GM23338 (cell line): ENCODE measurements at regions not wholly inside any gene's neighbourhood (a gene's known extent, or its start where the extent isn't known, plus 50 kb on each side); places are given as distances from the start of the nearest gene placed in this dataset.

Experiments
- ATAC-seq: fragments of 200-7000 bp; cut with Tn5 transposase; 3 replicates; pipeline ENCODE4 v1.9.1; 2020
- DNase-seq: peaks from one replicate; pipeline ENCODE4 v3.0.0-alpha.2; 2015; ENCODE audit warnings: low spot score
- H2AFZ ChIP-seq: fragments of 200-600 bp; sonication (generic); 2 replicates; pipeline ENCODE4 v1.8.0; 2016; ENCODE audit warnings: antibody characterized with exemption, mild to moderate bottlenecking, moderate library complexity
- H3F3A ChIP-seq: fragments of 200-600 bp; sonication (generic); replicated peaks from 2 replicates; pipeline ENCODE4 v1.8.0; 2017; ENCODE audit warnings: antibody characterized with exemption, mixed run types, low read depth
- H3K27ac ChIP-seq: fragments of 200-600 bp; sonication (generic); 2 replicates; pipeline ENCODE4 v1.6.1; 2016; ENCODE audit warnings: low read depth
- H3K27me3 ChIP-seq: fragments of 200-600 bp; sonication (generic); 2 replicates; pipeline ENCODE4 v1.8.0; 2016; ENCODE audit warnings: mild to moderate bottlenecking, mixed run types, moderate library complexity; ENCODE audit not compliant: insufficient read depth
- H3K36me3 ChIP-seq: fragments of 200-600 bp; sonication (generic); 2 replicates; pipeline ENCODE4 v1.8.0; 2016; ENCODE audit warnings: mild to moderate bottlenecking; ENCODE audit not compliant: insufficient read depth
- H3K4me1 ChIP-seq: fragments of 200-600 bp; sonication (generic); 2 replicates; pipeline ENCODE4 v1.8.0; 2016; ENCODE audit warnings: mild to moderate bottlenecking, moderate library complexity; ENCODE audit not compliant: insufficient read depth
- H3K4me2 ChIP-seq: fragments of 200-600 bp; sonication (generic); 2 replicates; pipeline ENCODE4 v1.7.1; 2017; ENCODE audit warnings: mixed run types
- H3K4me3 ChIP-seq: fragments of 200-600 bp; sonication (generic); 2 replicates; pipeline ENCODE4 v1.6.1; 2016; ENCODE audit warnings: mixed run types
- H3K79me2 ChIP-seq: fragments of 200-600 bp; sonication (generic); replicated peaks from 2 replicates; pipeline ENCODE4 v1.8.0; 2017; ENCODE audit warnings: mild to moderate bottlenecking; ENCODE audit not compliant: insufficient read depth
- H3K9me2 ChIP-seq: fragments of 200-600 bp; sonication (generic); 2 replicates; pipeline ENCODE4 v1.8.0; 2017; ENCODE audit not compliant: insufficient read depth
- H4K20me1 ChIP-seq: fragments of 200-600 bp; sonication (generic); replicated peaks from 2 replicates; pipeline ENCODE4 v1.8.0; 2017; ENCODE audit warnings: mild to moderate bottlenecking; ENCODE audit not compliant: insufficient read depth
- H3K27ac Mint-ChIP-seq: 2 replicates; pipeline ENCODE4 v1.8.0; 2020; ENCODE audit warnings: inconsistent platforms, mild to moderate bottlenecking, moderate library complexity, mixed read lengths
- H3K27me3 Mint-ChIP-seq: 3 replicates; pipeline ENCODE4 v1.8.0; 2022; ENCODE audit warnings: low read depth, mild to moderate bottlenecking, moderate library complexity, mixed read lengths, inconsistent platforms; ENCODE audit not compliant: insufficient read depth, poor library complexity
- H3K36me3 Mint-ChIP-seq: 3 replicates; pipeline ENCODE4 v1.8.0; 2021; ENCODE audit warnings: low read depth, mild to moderate bottlenecking, inconsistent platforms, moderate library complexity, mixed read lengths
- H3K4me1 Mint-ChIP-seq: 3 replicates; pipeline ENCODE4 v1.8.0; 2020; ENCODE audit warnings: mild to moderate bottlenecking, inconsistent platforms, mixed read lengths
- H3K4me3 Mint-ChIP-seq: 3 replicates; pipeline ENCODE4 v1.8.0; 2021; ENCODE audit warnings: moderate library complexity, mild to moderate bottlenecking, inconsistent platforms, mixed read lengths
- H3K9me3 Mint-ChIP-seq: 3 replicates; pipeline ENCODE4 v1.8.0; 2020; ENCODE audit warnings: moderate library complexity, mild to moderate bottlenecking, inconsistent platforms, mixed read lengths
- CREB1 ChIP-seq: fragments of 250-450 bp; sonication (Bioruptor Pico); IDR thresholded peaks from 2 replicates; pipeline ENCODE4 v1.5.0; 2020; ENCODE audit warnings: low read depth, mild to moderate bottlenecking, moderate library complexity
- EZH2 ChIP-seq: fragments of 200-600 bp; sonication (generic); IDR thresholded peaks from one replicate; pipeline ENCODE4 v1.8.0; 2017; ENCODE audit warnings: antibody characterized with exemption, mild to moderate bottlenecking, low read depth; ENCODE audit not compliant: unreplicated experiment
- EZH2phosphoT487 ChIP-seq: fragments of 200-600 bp; sonication (generic); IDR thresholded peaks from one replicate; pipeline ENCODE4 v1.8.1; 2018; ENCODE audit warnings: antibody characterized with exemption; ENCODE audit not compliant: unreplicated experiment
- JUNB ChIP-seq: IDR thresholded peaks from one replicate; pipeline ENCODE4 v1.6.1; 2016; ENCODE audit warnings: antibody characterized with exemption; ENCODE audit not compliant: unreplicated experiment
- NANOG ChIP-seq: IDR thresholded peaks from 2 replicates; pipeline ENCODE4 v1.6.1; 2016; ENCODE audit warnings: antibody characterized with exemption, borderline replicate concordance
- POLR2AphosphoS5 ChIP-seq: IDR thresholded peaks from 2 replicates; pipeline ENCODE4 v1.6.1; 2016; ENCODE audit warnings: antibody characterized with exemption, low read depth
- STAT1 ChIP-seq: IDR thresholded peaks from one replicate; pipeline ENCODE4 v1.6.1; 2016; ENCODE audit warnings: antibody characterized with exemption; ENCODE audit not compliant: unreplicated experiment
- ZNF114 ChIP-seq: fragments of 250-450 bp; sonication (Bioruptor Pico); IDR thresholded peaks from 2 replicates; pipeline ENCODE4 v1.5.0; 2020; ENCODE audit warnings: mild to moderate bottlenecking, moderate library complexity
- ZNF331 ChIP-seq: fragments of 250-450 bp; sonication (Bioruptor Pico); IDR thresholded peaks from 2 replicates; pipeline ENCODE4 v1.5.0; 2020; ENCODE audit warnings: low read depth, mild to moderate bottlenecking, moderate library complexity
- TF ChIP-seq, protein P1 (sequence below): IDR thresholded peaks from one replicate; pipeline ENCODE4 v1.6.1; 2018; ENCODE audit warnings: antibody characterized with exemption; ENCODE audit not compliant: unreplicated experiment
- TF ChIP-seq, protein P2 (sequence below), 2 experiments: fragments of 200-600 bp in 1 of 2; sonication (generic) in 1 of 2; conservative IDR thresholded peaks; 2 replicates each; pipeline versions ENCODE4 v1.5.1 to v1.6.1; 2016 to 2017; ENCODE audit warnings: antibody characterized with exemption in 2 of 2, low read depth in 2 of 2, mild to moderate bottlenecking in 2 of 2, moderate library complexity in 1 of 2
- TF ChIP-seq, protein P3 (sequence below): IDR thresholded peaks from 2 replicates; pipeline ENCODE4 v1.6.1; 2016; ENCODE audit warnings: antibody characterized with exemption
- TF ChIP-seq, protein P4 (sequence below): fragments of 250-450 bp; sonication (Bioruptor Pico); IDR thresholded peaks from 2 replicates; pipeline ENCODE4 v1.5.0; 2020; ENCODE audit warnings: mild to moderate bottlenecking, moderate library complexity

DNA sequence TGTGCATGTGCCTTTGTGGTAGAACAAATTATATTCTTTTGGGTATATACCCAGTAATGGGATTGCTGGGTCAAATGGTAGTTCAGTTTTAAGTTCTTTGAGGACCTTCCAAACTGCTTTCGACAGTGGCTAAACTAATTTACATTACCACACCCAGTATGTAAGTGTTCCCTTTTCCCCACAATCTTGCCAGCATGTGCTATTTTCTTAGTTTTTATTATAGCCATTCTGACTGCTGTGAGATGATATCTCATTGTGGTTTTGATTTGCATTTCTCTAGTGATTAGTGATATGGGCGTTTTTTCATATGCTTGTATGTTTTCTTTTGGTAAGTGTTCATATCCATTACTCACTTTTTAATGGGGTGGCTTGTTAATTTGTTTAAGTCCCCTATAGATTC lies 251.6 kb upstream of the DEFB112 start:
- peaks cover 7% of the 10 kb centered on the region; the same call in 1 of the 2 replicates for H3K9me2 ChIP-seq
- no peak overlapping the region for H3K4me3 ChIP-seq
- Mint-ChIP-seq H3K27me3 (peaks cover 3% of the 10 kb centered on the region), H3K27ac (no peak overlapping the region), H3K9me3 (no peaks in the 10 kb centered on the region), H3K4me3 (no peak overlapping the region), H3K36me3 (no peaks in the 10 kb centered on the region), H3K4me1 (no peaks in the 10 kb centered on the region)
- no peaks in the 10 kb centered on the region for H3K36me3 ChIP-seq
- no peaks in the 10 kb centered on the region for H4K20me1 ChIP-seq
- H3K27ac ChIP-seq: no peak overlapping the region
- no peaks in the 10 kb centered on the region for H3K4me1 ChIP-seq
- no peaks in the 10 kb centered on the region for H3K27me3 ChIP-seq
- TF ChIP-seq, protein P1, sequence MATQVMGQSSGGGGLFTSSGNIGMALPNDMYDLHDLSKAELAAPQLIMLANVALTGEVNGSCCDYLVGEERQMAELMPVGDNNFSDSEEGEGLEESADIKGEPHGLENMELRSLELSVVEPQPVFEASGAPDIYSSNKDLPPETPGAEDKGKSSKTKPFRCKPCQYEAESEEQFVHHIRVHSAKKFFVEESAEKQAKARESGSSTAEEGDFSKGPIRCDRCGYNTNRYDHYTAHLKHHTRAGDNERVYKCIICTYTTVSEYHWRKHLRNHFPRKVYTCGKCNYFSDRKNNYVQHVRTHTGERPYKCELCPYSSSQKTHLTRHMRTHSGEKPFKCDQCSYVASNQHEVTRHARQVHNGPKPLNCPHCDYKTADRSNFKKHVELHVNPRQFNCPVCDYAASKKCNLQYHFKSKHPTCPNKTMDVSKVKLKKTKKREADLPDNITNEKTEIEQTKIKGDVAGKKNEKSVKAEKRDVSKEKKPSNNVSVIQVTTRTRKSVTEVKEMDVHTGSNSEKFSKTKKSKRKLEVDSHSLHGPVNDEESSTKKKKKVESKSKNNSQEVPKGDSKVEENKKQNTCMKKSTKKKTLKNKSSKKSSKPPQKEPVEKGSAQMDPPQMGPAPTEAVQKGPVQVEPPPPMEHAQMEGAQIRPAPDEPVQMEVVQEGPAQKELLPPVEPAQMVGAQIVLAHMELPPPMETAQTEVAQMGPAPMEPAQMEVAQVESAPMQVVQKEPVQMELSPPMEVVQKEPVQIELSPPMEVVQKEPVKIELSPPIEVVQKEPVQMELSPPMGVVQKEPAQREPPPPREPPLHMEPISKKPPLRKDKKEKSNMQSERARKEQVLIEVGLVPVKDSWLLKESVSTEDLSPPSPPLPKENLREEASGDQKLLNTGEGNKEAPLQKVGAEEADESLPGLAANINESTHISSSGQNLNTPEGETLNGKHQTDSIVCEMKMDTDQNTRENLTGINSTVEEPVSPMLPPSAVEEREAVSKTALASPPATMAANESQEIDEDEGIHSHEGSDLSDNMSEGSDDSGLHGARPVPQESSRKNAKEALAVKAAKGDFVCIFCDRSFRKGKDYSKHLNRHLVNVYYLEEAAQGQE: no peak
- TF ChIP-seq EZH2phosphoT487 (no peak), STAT1 (no peak), NANOG (no peak), EZH2 (no peak), ZNF331 (no peak), POLR2AphosphoS5 (no peak), JUNB (no peak), CREB1 (CRISPR knock-in tag) (no peak), ZNF114 (CRISPR knock-in tag) (no peak)
- TF ChIP-seq, protein P2, sequence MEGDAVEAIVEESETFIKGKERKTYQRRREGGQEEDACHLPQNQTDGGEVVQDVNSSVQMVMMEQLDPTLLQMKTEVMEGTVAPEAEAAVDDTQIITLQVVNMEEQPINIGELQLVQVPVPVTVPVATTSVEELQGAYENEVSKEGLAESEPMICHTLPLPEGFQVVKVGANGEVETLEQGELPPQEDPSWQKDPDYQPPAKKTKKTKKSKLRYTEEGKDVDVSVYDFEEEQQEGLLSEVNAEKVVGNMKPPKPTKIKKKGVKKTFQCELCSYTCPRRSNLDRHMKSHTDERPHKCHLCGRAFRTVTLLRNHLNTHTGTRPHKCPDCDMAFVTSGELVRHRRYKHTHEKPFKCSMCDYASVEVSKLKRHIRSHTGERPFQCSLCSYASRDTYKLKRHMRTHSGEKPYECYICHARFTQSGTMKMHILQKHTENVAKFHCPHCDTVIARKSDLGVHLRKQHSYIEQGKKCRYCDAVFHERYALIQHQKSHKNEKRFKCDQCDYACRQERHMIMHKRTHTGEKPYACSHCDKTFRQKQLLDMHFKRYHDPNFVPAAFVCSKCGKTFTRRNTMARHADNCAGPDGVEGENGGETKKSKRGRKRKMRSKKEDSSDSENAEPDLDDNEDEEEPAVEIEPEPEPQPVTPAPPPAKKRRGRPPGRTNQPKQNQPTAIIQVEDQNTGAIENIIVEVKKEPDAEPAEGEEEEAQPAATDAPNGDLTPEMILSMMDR (conservative IDR thresholded peaks at IDR 0.05; ENCODE audit: low read depth in 2 of 2): no peak
- TF ChIP-seq, protein P3, sequence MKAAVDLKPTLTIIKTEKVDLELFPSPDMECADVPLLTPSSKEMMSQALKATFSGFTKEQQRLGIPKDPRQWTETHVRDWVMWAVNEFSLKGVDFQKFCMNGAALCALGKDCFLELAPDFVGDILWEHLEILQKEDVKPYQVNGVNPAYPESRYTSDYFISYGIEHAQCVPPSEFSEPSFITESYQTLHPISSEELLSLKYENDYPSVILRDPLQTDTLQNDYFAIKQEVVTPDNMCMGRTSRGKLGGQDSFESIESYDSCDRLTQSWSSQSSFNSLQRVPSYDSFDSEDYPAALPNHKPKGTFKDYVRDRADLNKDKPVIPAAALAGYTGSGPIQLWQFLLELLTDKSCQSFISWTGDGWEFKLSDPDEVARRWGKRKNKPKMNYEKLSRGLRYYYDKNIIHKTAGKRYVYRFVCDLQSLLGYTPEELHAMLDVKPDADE: no peak
- TF ChIP-seq, protein P4, sequence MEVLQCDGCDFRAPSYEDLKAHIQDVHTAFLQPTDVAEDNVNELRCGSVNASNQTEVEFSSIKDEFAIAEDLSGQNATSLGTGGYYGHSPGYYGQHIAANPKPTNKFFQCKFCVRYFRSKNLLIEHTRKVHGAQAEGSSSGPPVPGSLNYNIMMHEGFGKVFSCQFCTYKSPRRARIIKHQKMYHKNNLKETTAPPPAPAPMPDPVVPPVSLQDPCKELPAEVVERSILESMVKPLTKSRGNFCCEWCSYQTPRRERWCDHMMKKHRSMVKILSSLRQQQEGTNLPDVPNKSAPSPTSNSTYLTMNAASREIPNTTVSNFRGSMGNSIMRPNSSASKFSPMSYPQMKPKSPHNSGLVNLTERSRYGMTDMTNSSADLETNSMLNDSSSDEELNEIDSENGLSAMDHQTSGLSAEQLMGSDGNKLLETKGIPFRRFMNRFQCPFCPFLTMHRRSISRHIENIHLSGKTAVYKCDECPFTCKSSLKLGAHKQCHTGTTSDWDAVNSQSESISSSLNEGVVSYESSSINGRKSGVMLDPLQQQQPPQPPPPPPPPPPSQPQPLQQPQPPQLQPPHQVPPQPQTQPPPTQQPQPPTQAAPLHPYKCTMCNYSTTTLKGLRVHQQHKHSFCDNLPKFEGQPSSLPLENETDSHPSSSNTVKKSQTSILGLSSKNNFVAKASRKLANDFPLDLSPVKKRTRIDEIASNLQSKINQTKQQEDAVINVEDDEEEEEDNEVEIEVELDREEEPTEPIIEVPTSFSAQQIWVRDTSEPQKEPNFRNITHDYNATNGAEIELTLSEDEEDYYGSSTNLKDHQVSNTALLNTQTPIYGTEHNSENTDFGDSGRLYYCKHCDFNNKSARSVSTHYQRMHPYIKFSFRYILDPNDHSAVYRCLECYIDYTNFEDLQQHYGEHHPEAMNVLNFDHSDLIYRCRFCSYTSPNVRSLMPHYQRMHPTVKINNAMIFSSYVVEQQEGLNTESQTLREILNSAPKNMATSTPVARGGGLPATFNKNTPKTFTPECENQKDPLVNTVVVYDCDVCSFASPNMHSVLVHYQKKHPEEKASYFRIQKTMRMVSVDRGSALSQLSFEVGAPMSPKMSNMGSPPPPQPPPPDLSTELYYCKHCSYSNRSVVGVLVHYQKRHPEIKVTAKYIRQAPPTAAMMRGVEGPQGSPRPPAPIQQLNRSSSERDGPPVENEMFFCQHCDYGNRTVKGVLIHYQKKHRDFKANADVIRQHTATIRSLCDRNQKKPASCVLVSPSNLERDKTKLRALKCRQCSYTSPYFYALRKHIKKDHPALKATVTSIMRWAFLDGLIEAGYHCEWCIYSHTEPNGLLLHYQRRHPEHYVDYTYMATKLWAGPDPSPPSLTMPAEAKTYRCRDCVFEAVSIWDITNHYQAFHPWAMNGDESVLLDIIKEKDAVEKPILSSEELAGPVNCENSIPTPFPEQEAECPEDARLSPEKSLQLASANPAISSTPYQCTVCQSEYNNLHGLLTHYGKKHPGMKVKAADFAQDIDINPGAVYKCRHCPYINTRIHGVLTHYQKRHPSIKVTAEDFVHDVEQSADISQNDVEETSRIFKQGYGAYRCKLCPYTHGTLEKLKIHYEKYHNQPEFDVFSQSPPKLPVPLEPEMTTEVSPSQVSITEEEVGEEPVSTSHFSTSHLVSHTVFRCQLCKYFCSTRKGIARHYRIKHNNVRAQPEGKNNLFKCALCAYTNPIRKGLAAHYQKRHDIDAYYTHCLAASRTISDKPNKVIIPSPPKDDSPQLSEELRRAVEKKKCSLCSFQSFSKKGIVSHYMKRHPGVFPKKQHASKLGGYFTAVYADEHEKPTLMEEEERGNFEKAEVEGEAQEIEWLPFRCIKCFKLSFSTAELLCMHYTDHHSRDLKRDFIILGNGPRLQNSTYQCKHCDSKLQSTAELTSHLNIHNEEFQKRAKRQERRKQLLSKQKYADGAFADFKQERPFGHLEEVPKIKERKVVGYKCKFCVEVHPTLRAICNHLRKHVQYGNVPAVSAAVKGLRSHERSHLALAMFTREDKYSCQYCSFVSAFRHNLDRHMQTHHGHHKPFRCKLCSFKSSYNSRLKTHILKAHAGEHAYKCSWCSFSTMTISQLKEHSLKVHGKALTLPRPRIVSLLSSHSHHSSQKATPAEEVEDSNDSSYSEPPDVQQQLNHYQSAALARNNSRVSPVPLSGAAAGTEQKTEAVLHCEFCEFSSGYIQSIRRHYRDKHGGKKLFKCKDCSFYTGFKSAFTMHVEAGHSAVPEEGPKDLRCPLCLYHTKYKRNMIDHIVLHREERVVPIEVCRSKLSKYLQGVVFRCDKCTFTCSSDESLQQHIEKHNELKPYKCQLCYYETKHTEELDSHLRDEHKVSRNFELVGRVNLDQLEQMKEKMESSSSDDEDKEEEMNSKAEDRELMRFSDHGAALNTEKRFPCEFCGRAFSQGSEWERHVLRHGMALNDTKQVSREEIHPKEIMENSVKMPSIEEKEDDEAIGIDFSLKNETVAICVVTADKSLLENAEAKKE (CRISPR knock-in tag): no peak
- no peak for ATAC-seq
- DNase-seq: no peak
- no peaks in the 10 kb centered on the region for H3K79me2 ChIP-seq
- no peak overlapping the region for H3K4me2 ChIP-seq
- no peak overlapping the region; the same call in 1 of the 2 replicates for H2AFZ ChIP-seq
- no peaks in the 10 kb centered on the region for H3F3A ChIP-seq
